ENCODE measurements at regions not wholly inside any gene's neighbourhood (a gene's known extent, or its start where the extent isn't known, plus 50 kb on each side); places are given as distances from the start of the nearest gene placed in this dataset.

DNA sequence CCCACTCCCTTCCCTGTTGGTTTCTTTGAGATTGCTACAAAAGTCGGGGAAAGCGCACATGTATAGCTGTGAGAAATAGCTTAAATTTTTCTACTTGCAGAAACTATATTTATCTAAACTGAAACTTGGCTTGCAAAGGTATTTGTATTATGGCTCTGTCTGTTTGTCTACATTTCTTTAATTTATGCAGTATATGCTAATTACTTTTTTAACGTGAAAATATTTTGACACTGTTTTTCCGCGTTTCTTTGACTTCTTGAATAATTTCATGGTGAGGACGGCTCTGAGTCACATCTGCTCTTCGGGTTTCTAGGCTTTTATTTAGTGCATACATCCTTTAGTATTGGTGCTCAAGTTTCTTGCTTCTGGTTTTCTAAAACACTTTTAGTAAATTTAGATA lies 182.1 kb upstream of the ZRANB2 start:
- Histone ChIP-seq H3K27ac (ENCODE audit: low read depth, low read length) (no peak overlapping the region), H4K20me1 (ENCODE audit: insufficient read depth, low read length) (no peaks in the 10 kb centered on the region), H3K9me3 (ENCODE audit: low read depth, low read length) (no peaks in the 10 kb centered on the region), H3K4me3 (ENCODE audit: insufficient read depth, low read length) (no peak overlapping the region), H2AFZ (ENCODE audit: low read length) (no peak overlapping the region), H3K36me3 (ENCODE audit: insufficient read depth, low read length) (no peaks in the 10 kb centered on the region), H3K79me2 (ENCODE audit: insufficient read depth, low read length) (no peaks in the 10 kb centered on the region), H3K27me3 (ENCODE audit: insufficient read depth, low read length) (no peaks in the 10 kb centered on the region), H3K4me1 (ENCODE audit: insufficient read depth, low read length) (no peaks in the 10 kb centered on the region), H3K4me2 (ENCODE audit: insufficient read depth, low read length) (no peak overlapping the region)
- no peak for DNase-seq (ENCODE audit: insufficient read length, low spot score, missing footprints)
- TF ChIP-seq, protein P1, sequence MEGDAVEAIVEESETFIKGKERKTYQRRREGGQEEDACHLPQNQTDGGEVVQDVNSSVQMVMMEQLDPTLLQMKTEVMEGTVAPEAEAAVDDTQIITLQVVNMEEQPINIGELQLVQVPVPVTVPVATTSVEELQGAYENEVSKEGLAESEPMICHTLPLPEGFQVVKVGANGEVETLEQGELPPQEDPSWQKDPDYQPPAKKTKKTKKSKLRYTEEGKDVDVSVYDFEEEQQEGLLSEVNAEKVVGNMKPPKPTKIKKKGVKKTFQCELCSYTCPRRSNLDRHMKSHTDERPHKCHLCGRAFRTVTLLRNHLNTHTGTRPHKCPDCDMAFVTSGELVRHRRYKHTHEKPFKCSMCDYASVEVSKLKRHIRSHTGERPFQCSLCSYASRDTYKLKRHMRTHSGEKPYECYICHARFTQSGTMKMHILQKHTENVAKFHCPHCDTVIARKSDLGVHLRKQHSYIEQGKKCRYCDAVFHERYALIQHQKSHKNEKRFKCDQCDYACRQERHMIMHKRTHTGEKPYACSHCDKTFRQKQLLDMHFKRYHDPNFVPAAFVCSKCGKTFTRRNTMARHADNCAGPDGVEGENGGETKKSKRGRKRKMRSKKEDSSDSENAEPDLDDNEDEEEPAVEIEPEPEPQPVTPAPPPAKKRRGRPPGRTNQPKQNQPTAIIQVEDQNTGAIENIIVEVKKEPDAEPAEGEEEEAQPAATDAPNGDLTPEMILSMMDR (IDR thresholded peaks at IDR 0.05; ENCODE audit: extremely low read depth, low read depth, low read length): no peak

GRCh38 chr1:71252900-71253299 lies 172.1 kb upstream of the ZRANB2 start:
- Histone ChIP-seq H4K20me1 (ENCODE audit: insufficient read depth, low read length) (no peaks in the 10 kb centered on the region), H2AFZ (ENCODE audit: low read length) (no peak overlapping the region), H3K9me3 (ENCODE audit: low read depth, low read length) (no peaks in the 10 kb centered on the region), H3K4me1 (ENCODE audit: insufficient read depth, low read length) (no peaks in the 10 kb centered on the region), H3K27me3 (ENCODE audit: insufficient read depth, low read length) (no peaks in the 10 kb centered on the region), H3K36me3 (ENCODE audit: insufficient read depth, low read length) (no peaks in the 10 kb centered on the region), H3K27ac (ENCODE audit: low read depth, low read length) (no peak overlapping the region), H3K4me3 (ENCODE audit: insufficient read depth, low read length) (no peak overlapping the region), H3K4me2 (ENCODE audit: insufficient read depth, low read length) (no peak overlapping the region), H3K79me2 (ENCODE audit: insufficient read depth, low read length) (no peaks in the 10 kb centered on the region)
- TF ChIP-seq, protein P1 (IDR thresholded peaks at IDR 0.05; ENCODE audit: extremely low read depth, low read depth, low read length): no peak
- no peak for DNase-seq (ENCODE audit: insufficient read length, low spot score, missing footprints)

DNA sequence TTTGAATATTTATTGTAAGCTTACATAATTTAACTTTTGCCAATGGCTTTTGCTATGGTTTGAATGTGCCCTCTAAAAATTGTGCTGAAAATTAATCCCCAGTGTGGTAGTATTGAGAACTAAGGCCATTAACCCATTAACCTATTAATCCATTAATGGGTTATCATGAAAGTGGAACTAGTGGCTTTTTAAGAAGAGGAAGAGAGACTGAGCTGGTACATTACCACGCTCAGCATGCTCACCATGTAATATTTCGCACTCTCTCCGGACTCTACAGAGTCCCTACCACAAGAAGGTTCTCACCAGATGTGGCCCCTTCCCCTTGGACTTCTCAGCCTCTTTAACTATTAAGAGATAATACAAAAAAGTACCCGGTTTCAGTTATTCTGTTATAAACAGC lies 164.4 kb upstream of the ZRANB2 start:
- no peaks in the 10 kb centered on the region for H3K27me3 ChIP-seq (ENCODE audit: insufficient read depth, low read length)
- H4K20me1 ChIP-seq (ENCODE audit: insufficient read depth, low read length): no peaks in the 10 kb centered on the region
- H3K4me3 ChIP-seq (ENCODE audit: insufficient read depth, low read length): no peak overlapping the region
- H3K27ac ChIP-seq (ENCODE audit: low read depth, low read length): no peak overlapping the region
- H3K4me1 ChIP-seq (ENCODE audit: insufficient read depth, low read length): no peaks in the 10 kb centered on the region
- no peak overlapping the region for H2AFZ ChIP-seq (ENCODE audit: low read length)
- no peaks in the 10 kb centered on the region for H3K36me3 ChIP-seq (ENCODE audit: insufficient read depth, low read length)
- no peaks in the 10 kb centered on the region for H3K9me3 ChIP-seq (ENCODE audit: low read depth, low read length)
- no peak for DNase-seq (ENCODE audit: insufficient read length, low spot score, missing footprints)
- H3K4me2 ChIP-seq (ENCODE audit: insufficient read depth, low read length): no peak overlapping the region
- TF ChIP-seq, protein P1 (IDR thresholded peaks at IDR 0.05; ENCODE audit: extremely low read depth, low read depth, low read length): no peak
- no peaks in the 10 kb centered on the region for H3K79me2 ChIP-seq (ENCODE audit: insufficient read depth, low read length)

GRCh38 chr1:71242239-71242638 lies 161.4 kb upstream of the ZRANB2 start:
- TF ChIP-seq, protein P1 (IDR thresholded peaks at IDR 0.05; ENCODE audit: extremely low read depth, low read depth, low read length): no peak
- Histone ChIP-seq H3K4me1 (ENCODE audit: insufficient read depth, low read length) (no peaks in the 10 kb centered on the region), H3K4me2 (ENCODE audit: insufficient read depth, low read length) (no peak overlapping the region), H4K20me1 (ENCODE audit: insufficient read depth, low read length) (no peaks in the 10 kb centered on the region), H3K27ac (ENCODE audit: low read depth, low read length) (no peak overlapping the region), H3K9me3 (ENCODE audit: low read depth, low read length) (no peaks in the 10 kb centered on the region), H3K4me3 (ENCODE audit: insufficient read depth, low read length) (no peak overlapping the region), H3K36me3 (ENCODE audit: insufficient read depth, low read length) (no peaks in the 10 kb centered on the region), H2AFZ (ENCODE audit: low read length) (no peak overlapping the region), H3K79me2 (ENCODE audit: insufficient read depth, low read length) (no peaks in the 10 kb centered on the region), H3K27me3 (ENCODE audit: insufficient read depth, low read length) (no peaks in the 10 kb centered on the region)
- DNase-seq (ENCODE audit: insufficient read length, low spot score, missing footprints): no peak
